NCI-H82 treated with DMSO at 0.1 percent for 48 hours (cell line): ENCODE measurements at regions not wholly inside any gene's neighbourhood (a gene's known extent, or its start where the extent isn't known, plus 50 kb on each side); places are given as distances from the start of the nearest gene placed in this dataset.
"Not testable (repeated sequence)": the region's sequence is repeated elsewhere in the genome, so short reads cannot be mapped to it uniquely, and the experiment has no call there.

Source experiments
- DNase-seq: peaks from one replicate; lab custom pipeline; 2025; ENCODE audit not compliant: unreplicated experiment; lab: John Stamatoyannopoulos, UW

GRCh38 chr3:4067893-4068292 lies 235.3 kb upstream of the SETMAR start:
- peak; percentile 8 for DNase-seq

- no peak for DNase-seq
Observed at GRCh38 chr3:4069796-4070195, 233.4 kb upstream of the SETMAR start.

DNA sequence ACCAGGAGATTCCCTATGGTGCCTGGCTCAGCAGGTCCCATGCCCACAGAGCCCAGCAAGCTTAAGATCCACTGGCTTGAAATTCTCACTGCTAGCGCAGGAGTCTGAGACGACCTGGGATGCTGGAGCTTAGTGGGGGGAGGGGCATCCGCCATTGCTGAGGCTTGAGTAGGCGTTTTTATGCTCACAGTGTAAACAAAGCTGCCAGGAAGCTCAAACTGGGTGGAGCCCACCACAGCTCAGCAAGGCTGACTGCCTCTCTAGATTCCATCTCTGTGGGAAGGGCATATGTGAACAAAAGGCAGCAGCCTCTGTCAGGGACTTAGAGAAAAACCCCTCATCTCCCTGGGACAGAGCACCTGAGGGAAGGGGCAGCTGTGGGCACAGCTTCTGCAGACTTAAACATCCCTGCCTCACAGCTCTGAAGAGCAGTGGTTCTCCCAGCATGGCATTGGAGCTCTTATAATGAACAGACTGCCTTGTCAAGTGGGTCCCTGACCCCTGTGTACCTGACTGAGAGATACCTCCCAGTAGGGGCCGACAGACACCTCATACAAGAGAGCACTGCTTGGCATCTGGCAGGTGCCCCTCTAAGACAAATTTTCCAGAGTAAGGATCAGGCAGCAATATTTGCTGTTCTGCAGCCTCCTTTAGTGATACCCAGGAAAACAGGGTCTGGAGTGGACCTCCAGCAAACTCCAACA lies 231.5 kb upstream of the SETMAR start:
- no peak for DNase-seq

DNA sequence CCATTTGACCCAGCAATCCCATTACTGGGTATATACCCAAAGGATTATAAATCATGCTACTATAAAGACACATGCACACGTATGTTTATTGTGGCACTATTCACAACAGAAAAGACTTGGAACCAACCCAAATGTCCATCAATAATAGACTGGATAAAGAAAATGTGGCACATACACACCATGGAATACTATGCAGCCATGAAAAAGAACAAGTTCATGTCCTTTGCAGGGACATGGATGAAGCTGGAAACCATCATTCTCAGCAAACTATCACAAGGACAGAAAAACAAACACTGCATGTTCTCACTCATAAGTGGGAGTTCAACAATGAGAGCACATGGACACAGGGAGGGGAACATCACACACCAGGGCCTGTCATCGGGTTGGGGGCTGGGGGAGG lies 225.9 kb upstream of the SETMAR start:
- not testable (repeated sequence) for DNase-seq

- DNase-seq: no peak
Observed at GRCh38 chr3:4077950-4078349, 225.2 kb upstream of the SETMAR start.

DNA sequence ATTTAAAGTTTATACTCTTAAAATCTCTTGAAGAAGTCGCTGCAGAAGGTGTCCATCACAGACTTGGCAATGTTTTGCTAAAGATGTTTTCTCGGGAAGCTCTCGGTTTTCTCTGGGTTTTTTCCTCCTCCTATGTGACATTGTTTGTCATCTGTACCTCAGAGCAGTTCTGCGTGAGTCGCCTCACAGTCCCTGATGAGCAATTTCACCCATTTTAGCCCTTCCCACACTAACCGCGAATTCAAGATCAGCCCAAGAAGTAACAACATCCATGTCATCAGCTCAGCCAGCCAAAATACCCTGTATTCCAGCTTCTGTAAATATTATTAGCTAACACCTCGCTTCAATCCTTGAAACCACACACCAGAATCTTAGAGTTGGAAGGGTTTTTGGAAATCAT lies 224.3 kb upstream of the SETMAR start:
- no peak for DNase-seq

GRCh38 chr3:4079339-4080195 lies 223.6 kb upstream of the SETMAR start:
- DNase-seq: no peak

DNA sequence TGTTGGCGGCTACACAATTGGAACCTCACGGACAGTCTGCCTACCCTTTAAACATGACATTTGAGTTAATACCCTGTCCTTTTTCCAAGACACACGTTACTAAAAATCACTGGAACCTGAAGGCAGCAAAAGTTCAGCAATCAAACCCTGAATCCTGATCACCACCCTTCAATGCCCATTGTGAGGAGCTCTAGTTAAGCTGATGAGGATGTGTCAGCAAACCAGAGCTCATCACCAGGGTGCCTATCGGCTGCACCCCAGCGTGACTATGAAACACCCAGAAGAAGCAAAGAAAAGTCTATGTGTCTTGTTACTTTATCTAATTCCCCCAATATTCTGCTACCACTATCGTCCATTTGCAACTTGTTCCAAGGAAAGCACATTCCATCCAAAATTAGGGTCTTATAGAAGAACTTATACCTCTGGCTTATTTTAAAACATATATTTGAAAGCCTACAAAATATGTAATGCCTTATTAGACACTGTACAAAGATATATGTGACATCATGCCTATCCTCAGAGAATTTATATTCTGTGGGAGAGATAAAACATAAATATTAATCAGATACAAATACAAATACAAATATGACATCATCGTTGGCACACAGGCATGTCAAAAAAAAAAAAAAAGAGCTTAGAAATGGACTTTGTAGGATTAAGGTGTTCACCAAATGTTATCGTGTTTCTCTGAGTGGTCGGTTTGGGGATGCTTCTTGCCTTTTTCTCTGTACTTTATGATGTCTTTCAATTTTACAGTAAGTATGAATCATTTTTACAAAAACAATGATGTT lies 219.7 kb upstream of the SETMAR start:
- DNase-seq: no peak

GRCh38 chr3:4084271-4084670 lies 218.9 kb upstream of the SETMAR start:
- no peak for DNase-seq

DNA sequence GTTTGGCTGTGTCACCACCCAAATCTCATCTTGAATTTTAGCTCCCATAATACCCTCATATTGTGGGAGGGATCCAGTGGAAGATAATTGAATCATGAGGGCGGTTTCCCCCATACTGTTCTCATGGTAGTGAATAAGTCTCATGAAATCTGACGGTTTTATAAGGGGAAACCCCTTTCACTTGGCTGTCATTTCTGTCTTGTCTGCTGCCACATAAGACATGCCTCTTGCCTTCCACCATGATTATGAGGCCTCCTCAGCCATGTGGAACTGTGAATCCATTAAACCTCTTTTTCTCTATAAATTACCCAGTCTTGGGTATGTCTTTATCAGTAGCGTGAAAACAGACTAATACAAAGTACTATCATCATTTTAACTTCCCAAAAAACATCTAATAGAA lies 216.5 kb upstream of the SETMAR start:
- not testable (repeated sequence) for DNase-seq

GRCh38 chr3:4091786-4092185 lies 211.4 kb upstream of the SETMAR start:
- no peak for DNase-seq

DNA sequence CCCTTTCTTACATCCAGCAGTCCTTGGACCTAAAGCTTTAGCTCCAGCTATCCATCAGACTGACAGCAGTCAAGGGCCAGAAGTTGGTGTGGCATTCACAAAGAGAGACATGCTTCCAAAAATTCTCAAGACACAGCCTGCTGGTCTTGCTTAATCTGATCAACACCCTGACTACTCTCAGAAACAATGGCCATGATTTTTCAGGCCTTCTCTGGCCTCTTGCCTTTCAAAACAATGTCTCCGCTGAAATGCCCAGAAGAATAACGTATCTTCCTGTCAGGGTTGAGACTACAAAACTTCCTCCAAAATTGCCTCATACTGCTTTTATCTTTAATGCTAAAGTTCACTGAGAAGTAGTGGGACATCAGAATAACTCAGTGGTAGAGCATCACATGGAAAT lies 205.4 kb upstream of the SETMAR start:
- DNase-seq: no peak

DNA sequence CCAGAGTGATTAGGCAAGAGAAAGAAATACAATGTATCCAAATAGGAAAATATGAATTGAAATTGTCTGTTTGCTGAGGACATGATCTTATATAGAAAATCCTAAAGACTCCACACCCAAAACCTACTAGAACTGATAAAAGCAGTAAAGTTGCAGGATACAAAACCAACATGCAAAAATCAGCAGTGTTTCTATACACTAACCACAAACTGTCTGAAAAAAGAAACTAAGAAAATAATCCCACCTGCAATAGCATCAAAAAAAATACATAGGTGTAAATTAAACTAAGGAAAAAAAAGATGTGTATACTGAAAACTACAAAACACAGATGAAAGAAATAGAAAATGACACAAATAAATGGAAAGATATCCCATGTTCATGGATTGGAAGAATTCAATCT lies 203.6 kb upstream of the SETMAR start:
- no peak for DNase-seq

GRCh38 chr3:4107430-4107829 lies 195.7 kb upstream of the SETMAR start:
- no peak for DNase-seq

GRCh38 chr3:4113811-4114522 lies 189.2 kb upstream of the SETMAR start:
- DNase-seq: no peak

DNA sequence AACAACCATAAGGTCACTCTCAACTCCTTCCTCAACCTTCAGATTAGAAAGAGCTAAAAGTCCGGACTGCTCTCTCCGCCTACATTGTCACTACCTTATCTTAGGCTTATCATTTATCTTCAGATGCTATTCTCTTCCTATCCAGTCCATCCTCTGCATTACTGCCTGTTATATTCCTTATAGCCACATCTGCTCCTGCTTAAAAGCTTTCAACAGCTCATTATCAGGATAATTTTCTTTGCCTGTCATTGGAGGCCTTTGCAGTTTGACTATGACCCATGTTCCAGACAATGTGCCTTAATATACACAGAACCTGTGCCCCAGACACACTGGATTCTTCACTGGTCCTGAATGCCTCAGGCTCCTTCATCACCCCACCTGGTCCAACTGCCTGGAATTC lies 184.1 kb upstream of the SETMAR start:
- DNase-seq: no peak

DNA sequence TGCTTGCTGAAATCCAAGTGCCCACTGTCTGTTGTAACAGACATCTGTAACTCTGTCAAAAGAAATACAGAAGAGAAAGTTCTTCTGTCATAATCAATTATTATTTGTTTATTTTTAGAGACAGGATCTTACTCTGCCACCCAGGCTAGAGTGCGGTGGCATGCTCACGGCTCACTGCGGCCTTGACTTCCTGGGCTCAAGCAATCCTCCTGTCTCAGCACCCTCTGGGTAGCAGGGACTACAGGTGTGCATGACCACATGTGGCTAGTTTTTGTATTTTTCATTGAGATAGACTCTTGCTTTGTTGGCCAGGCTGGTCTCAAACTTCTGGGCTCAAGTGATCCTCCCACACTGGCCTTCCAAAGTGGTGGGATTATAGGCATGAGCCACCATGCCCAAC lies 177.6 kb upstream of the SETMAR start:
- no peak for DNase-seq

- DNase-seq: no peak
Observed at GRCh38 chr3:4138150-4138785, 164.9 kb upstream of the SETMAR start.

DNA sequence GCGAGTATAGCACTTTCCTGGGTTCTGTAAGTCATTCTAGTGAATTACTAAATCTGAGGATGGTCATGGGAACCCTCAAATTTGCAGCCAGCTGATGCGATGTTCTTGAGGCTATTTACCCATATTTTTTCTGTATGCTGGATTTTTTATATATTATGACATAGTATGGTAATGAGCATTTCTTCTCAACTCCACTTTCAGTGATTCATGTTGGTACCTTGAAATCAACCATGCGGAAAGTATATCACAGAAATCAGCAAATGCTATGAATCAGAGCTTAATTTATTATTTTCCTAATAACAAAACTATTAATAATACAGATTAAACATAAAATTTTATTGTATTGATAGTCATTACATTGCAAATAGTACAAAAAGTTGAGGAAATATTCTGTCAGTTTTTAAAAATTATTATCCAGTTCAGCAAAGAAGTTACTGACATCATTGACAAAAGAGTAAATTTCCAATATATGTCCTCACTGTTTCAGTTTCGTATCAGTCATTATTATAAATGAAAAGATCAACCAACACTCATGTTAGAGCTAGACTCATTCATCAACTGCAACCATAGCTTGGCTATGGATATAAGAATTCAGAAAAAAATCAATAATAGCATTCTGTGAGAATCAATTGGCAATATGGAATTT lies 164.3 kb upstream of the SETMAR start:
- DNase-seq: no peak

GRCh38 chr3:4139462-4140140 lies 163.6 kb upstream of the SETMAR start:
- no peak for DNase-seq
